Activated T-cell treated with anti-CD3 and anti-CD28 coated beads, Interleukin-2, amount 50 U/mL, for 24 hours (primary cell): ENCODE measurements at regions not wholly inside any gene's neighbourhood (a gene's known extent, or its start where the extent isn't known, plus 50 kb on each side); places are given as distances from the start of the nearest gene placed in this dataset.

Experiments used
- DNase-seq: peaks from one replicate; pipeline ENCODE4 v3.0.0-alpha.2; 2020
- H3K27ac Mint-ChIP-seq: 2 replicates; pipeline ENCODE4 v1.8.0; 2020; ENCODE audit warnings: mild to moderate bottlenecking, mixed read lengths
- H3K27me3 Mint-ChIP-seq: 2 replicates; pipeline ENCODE4 v1.8.0; 2020; ENCODE audit warnings: mixed read lengths
- H3K36me3 Mint-ChIP-seq: 2 replicates; pipeline ENCODE4 v1.8.0; 2020; ENCODE audit warnings: low read depth, mixed read lengths
- H3K4me1 Mint-ChIP-seq: 2 replicates; pipeline ENCODE4 v1.8.0; 2020; ENCODE audit warnings: low read depth, mixed read lengths
- H3K4me3 Mint-ChIP-seq: 2 replicates; pipeline ENCODE4 v1.8.0; 2020; ENCODE audit warnings: mild to moderate bottlenecking, moderate library complexity, mixed read lengths
- H3K9me3 Mint-ChIP-seq: 2 replicates; pipeline ENCODE4 v1.8.0; 2020; ENCODE audit warnings: mixed read lengths

DNA sequence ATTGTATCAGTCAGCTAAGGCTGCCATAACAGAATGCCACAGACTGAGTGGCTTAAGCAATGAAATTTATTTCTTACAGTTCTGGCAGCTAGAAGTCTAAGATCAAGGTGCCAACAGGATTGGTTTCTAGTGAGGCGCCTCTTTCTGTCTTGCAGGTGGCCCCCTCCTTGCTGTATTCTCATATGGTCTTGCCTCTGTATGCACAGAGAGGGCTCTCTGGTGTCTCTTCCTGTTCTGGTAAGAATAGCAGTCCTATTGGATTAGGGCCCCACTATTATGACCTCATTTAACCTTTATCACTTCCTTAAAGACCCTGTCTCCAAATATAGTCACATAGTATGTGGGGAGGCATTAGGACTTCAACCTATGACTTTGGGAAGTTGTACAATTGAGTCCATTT, 253.9 kb downstream of the EDEM1 start:
- Mint-ChIP-seq H3K4me1 (no peaks in the 10 kb centered on the region), H3K27ac (no peak overlapping the region)
- DNase-seq = no peak

DNA sequence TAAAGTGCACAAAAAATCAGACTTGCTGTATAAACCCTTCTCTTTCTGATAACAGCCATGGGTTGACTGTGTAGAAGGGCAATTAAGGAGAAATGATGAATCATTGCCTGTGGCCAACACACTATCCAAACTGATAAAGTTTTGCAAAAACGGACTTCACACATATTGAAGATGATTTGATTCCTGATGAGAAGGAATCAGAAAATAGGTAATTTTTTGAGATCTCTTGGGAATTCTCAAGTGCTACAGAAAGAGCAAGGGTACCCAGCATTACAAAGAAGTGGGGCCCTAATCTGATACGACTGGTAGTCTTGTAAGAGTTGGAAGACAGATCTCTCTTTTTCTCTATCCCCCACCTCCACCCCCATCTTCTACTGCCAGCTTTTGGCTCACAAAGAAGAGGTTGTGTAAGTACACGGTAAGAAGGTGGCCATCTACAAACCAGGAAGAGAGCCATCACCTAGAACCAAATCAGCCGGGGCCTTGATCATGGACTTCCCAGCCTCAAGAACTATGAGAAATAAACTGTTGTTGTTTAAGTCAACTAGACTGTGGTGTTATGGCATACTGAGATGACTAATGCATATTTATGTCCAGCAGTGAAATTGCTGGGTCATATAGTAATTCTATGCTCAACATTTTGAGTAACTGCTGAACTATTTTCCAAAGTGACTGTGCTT, 254.7 kb downstream of the EDEM1 start:
- H3K4me3 Mint-ChIP-seq = no peak overlapping the region
- DNase-seq = no peak
- H3K27me3 Mint-ChIP-seq = peaks cover 8% of the 10 kb centered on the region
- no peak overlapping the region for H3K27ac Mint-ChIP-seq
- no peaks in the 10 kb centered on the region for H3K36me3 Mint-ChIP-seq
- H3K4me1 Mint-ChIP-seq = no peaks in the 10 kb centered on the region
- H3K9me3 Mint-ChIP-seq = no peaks in the 10 kb centered on the region

More for the DNA sequence above, 253.9 kb downstream of the EDEM1 start:
- Mint-ChIP-seq H3K9me3 (no peaks in the 10 kb centered on the region), H3K4me3 (no peak overlapping the region), H3K27me3 (peaks cover 9% of the 10 kb centered on the region), H3K36me3 (no peaks in the 10 kb centered on the region)

- Mint-ChIP-seq H3K27me3 (peaks cover 5% of the 10 kb centered on the region), H3K4me1 (no peaks in the 10 kb centered on the region)
Observed at GRCh38 chr3:5442786-5443138, 255.3 kb downstream of the EDEM1 start.

DNA sequence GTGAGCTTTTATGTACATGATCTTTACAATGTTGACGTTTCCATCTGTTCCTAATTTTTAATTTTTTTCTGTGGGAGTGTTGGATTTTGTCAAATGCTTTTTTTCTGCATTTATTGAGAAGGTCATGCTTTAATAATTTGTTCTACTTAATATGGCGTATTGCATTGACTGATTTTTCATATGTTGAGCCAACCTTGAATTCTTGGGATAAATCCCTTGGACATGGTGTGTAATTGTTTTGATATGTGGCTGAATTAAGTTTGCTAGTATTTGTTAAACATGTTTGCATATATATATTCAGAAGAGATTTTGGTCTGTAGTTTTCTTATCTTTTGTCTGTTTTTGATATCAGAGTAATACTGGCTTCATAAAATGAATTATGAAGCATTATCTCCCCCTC, 256.7 kb downstream of the EDEM1 start:
- H3K27ac Mint-ChIP-seq = no peak overlapping the region
- peaks cover 3% of the 10 kb centered on the region for H3K27me3 Mint-ChIP-seq
- no peaks in the 10 kb centered on the region for H3K4me1 Mint-ChIP-seq
- DNase-seq = no peak
- H3K36me3 Mint-ChIP-seq = no peaks in the 10 kb centered on the region
- no peak overlapping the region for H3K4me3 Mint-ChIP-seq
- no peaks in the 10 kb centered on the region for H3K9me3 Mint-ChIP-seq

More at GRCh38 chr3:5442786-5443138, 255.3 kb downstream of the EDEM1 start:
- Mint-ChIP-seq H3K4me3 (no peak overlapping the region), H3K36me3 (no peaks in the 10 kb centered on the region), H3K9me3 (no peaks in the 10 kb centered on the region), H3K27ac (no peak overlapping the region)
- DNase-seq = no peak

GRCh38 chr3:5445676-5446201, 258.2 kb downstream of the EDEM1 start:
- Mint-ChIP-seq H3K4me3 (no peak overlapping the region), H3K9me3 (no peaks in the 10 kb centered on the region), H3K4me1 (no peaks in the 10 kb centered on the region), H3K27ac (no peak overlapping the region), H3K27me3 (peaks cover 6% of the 10 kb centered on the region), H3K36me3 (no peaks in the 10 kb centered on the region)
- DNase-seq = no peak

DNA sequence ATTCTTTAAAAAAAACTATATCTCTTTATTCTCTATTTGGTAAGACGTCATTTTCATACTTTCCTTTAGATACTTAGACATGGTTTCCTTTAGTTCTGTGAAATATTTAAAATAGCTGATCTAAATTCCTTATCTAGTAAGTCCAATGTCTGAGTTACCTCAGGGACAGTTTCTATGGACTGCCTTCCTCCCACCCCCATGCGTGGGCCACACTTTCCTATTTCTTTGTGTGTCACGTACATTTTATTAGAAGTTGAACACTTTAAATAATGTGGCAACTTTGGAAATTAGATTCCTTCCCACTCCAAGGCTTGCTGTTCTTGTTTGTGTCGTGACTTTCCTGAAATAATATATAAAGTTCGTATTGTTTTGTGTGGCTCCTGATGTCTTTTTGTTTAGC, 260.7 kb downstream of the EDEM1 start:
- Mint-ChIP-seq H3K27ac (no peak overlapping the region), H3K9me3 (no peaks in the 10 kb centered on the region), H3K36me3 (no peaks in the 10 kb centered on the region)

DNA sequence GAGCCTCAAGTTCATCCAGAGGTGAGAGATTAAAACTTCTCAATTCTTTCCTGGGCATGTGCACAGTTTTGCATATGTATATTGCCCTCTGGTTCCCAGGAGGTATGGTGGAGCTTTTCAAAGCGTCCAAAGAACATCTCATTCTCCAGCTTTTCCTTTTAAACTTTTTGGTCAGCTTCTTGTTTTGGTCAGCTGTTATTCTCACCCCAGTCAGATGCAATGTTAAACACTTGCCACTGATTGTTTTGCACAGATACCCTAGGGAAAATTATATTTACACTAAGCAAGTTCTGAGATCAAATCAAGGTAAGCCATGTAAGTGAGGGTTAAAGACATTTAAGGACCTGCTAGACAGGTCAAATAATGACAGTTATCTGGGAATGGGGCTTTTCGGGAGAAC, 261.3 kb downstream of the EDEM1 start:
- H3K4me1 Mint-ChIP-seq = no peaks in the 10 kb centered on the region

More for the DNA sequence above, 260.7 kb downstream of the EDEM1 start:
- Mint-ChIP-seq H3K4me1 (no peaks in the 10 kb centered on the region), H3K4me3 (no peak overlapping the region), H3K27me3 (peaks cover 9% of the 10 kb centered on the region)
- no peak for DNase-seq

GRCh38 chr3:5456199-5456598, 268.7 kb downstream of the EDEM1 start:
- Mint-ChIP-seq H3K36me3 (no peaks in the 10 kb centered on the region), H3K4me3 (no peak overlapping the region), H3K27ac (no peak overlapping the region), H3K4me1 (no peaks in the 10 kb centered on the region), H3K9me3 (no peaks in the 10 kb centered on the region), H3K27me3 (peaks cover 7% of the 10 kb centered on the region)
- no peak for DNase-seq

More for the DNA sequence above, 261.3 kb downstream of the EDEM1 start:
- no peak for DNase-seq
- Mint-ChIP-seq H3K9me3 (no peaks in the 10 kb centered on the region), H3K4me3 (no peak overlapping the region), H3K27ac (no peak overlapping the region), H3K36me3 (no peaks in the 10 kb centered on the region), H3K27me3 (peaks cover 9% of the 10 kb centered on the region)

DNA sequence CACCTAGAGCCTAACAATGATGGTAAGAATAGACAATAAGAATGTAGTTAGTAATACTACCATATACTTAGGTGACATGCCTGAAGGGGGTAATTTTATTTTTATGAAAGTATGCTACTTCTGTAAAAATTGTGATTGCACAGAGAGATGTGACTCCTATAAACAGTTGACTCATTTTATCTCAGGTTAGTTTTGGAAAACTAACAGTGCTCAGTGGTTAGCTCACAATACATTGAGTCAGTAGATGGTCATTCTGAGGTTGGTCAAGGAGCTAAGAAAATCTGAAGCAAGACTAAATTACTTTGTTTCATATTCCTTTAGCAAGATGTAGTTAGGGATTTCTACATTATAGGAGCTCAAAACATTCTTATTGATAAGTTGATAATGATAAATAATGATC, 271.0 kb downstream of the EDEM1 start:
- Mint-ChIP-seq H3K36me3 (no peaks in the 10 kb centered on the region), H3K27ac (no peak overlapping the region), H3K4me3 (no peak overlapping the region), H3K27me3 (peaks cover 15% of the 10 kb centered on the region), H3K4me1 (no peaks in the 10 kb centered on the region), H3K9me3 (no peaks in the 10 kb centered on the region)
- no peak for DNase-seq

DNA sequence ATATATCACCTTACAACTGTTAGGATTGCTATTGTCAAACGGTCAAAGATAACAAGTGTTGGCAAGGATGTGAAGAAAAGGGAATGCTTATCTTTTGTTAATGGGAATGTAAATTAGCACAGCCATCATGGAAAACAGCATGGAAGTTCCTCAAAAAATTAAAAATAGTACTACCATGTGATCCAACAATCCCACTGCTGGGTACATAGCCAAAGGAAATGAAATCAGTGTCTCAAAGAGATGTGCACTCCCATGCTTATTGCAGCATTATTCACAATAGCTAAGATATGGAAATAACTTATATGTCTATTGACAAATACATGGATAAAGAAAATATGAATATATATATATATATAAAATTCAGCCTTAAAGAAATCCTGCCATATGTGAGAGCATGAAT, 274.6 kb downstream of the EDEM1 start:
- no peak for DNase-seq

GRCh38 chr3:5463991-5464390, 276.5 kb downstream of the EDEM1 start:
- Mint-ChIP-seq H3K4me3 (no peak overlapping the region), H3K9me3 (no peaks in the 10 kb centered on the region), H3K27ac (no peak overlapping the region), H3K36me3 (no peaks in the 10 kb centered on the region), H3K4me1 (no peaks in the 10 kb centered on the region), H3K27me3 (peaks cover 18% of the 10 kb centered on the region)
- no peak for DNase-seq

More for the DNA sequence above, 274.6 kb downstream of the EDEM1 start:
- H3K27ac Mint-ChIP-seq = no peak overlapping the region
- H3K36me3 Mint-ChIP-seq = no peaks in the 10 kb centered on the region
- peaks cover 15% of the 10 kb centered on the region for H3K27me3 Mint-ChIP-seq
- H3K9me3 Mint-ChIP-seq = no peaks in the 10 kb centered on the region
- no peak overlapping the region for H3K4me3 Mint-ChIP-seq
- H3K4me1 Mint-ChIP-seq = no peaks in the 10 kb centered on the region

- Mint-ChIP-seq H3K36me3 (no peaks in the 10 kb centered on the region), H3K4me3 (no peak overlapping the region), H3K9me3 (no peaks in the 10 kb centered on the region), H3K27ac (no peak overlapping the region), H3K27me3 (peaks cover 18% of the 10 kb centered on the region), H3K4me1 (no peaks in the 10 kb centered on the region)
- DNase-seq = no peak
Observed at GRCh38 chr3:5464649-5465048, 277.1 kb downstream of the EDEM1 start.

DNA sequence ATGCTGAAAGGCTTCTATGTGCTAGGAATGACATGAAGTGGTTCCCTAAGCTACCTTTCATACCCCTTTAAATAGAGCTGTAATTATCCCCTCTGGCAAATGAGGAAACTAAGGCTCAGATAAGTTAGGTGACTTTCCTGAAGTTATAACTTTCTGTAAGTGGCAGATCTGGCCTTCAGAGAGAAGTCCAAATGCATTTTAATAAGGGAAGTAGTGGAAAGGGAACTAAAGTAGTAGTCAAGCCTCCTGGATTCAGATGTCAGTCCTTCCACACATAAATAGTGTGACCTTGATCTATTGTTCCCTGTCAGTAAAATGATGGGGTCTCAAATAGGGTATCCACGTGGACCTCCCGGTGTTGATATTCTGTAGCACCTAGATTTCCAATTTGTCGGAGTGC, 277.7 kb downstream of the EDEM1 start:
- Mint-ChIP-seq H3K9me3 (no peaks in the 10 kb centered on the region), H3K27me3 (peaks cover 16% of the 10 kb centered on the region), H3K4me1 (no peaks in the 10 kb centered on the region), H3K27ac (no peak overlapping the region), H3K36me3 (no peaks in the 10 kb centered on the region), H3K4me3 (no peak overlapping the region)
- DNase-seq = no peak

- no peak for DNase-seq
- no peak overlapping the region for H3K27ac Mint-ChIP-seq
Observed at GRCh38 chr3:5466065-5466464, 278.6 kb downstream of the EDEM1 start.

DNA sequence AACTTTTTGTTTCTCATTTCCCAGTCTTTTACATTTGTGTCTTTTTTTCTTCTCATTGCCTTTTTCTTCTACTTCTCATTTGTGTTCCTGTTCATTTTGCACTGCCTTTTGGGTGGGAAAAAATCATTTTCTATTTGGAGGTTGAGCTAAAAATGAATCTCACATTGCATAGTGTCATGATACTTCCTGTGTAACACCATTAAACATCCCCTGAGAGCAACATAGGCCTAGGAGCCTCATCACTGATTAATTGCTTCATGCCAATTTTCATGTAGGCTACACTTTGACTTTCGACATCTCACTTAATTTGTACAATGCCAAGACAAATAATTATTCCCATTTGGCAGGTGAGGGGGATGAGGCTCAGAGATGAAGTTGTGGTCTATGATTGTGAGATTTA, 279.2 kb downstream of the EDEM1 start:
- DNase-seq = no peak
- Mint-ChIP-seq H3K27me3 (peaks cover 8% of the 10 kb centered on the region), H3K27ac (no peak overlapping the region), H3K9me3 (no peaks in the 10 kb centered on the region), H3K4me1 (no peaks in the 10 kb centered on the region), H3K36me3 (no peaks in the 10 kb centered on the region), H3K4me3 (no peak overlapping the region)

More at GRCh38 chr3:5466065-5466464, 278.6 kb downstream of the EDEM1 start:
- Mint-ChIP-seq H3K9me3 (no peaks in the 10 kb centered on the region), H3K27me3 (peaks cover 12% of the 10 kb centered on the region), H3K4me1 (no peaks in the 10 kb centered on the region), H3K4me3 (no peak overlapping the region), H3K36me3 (no peaks in the 10 kb centered on the region)
